Uterus (tissue), 2 donors: ENCODE measurements at regions not wholly inside any gene's neighbourhood (a gene's known extent, or its start where the extent isn't known, plus 50 kb on each side); places are given as distances from the start of the nearest gene placed in this dataset.

Experiments
- POLR2A ChIP-seq, 2 donors: fragments of 450-650 bp; IDR thresholded peaks; one replicate each; pipeline ENCODE4 v1.6.1; 2016; ENCODE audit warnings: antibody characterized with exemption in 2 of 2, mild to moderate bottlenecking in 1 of 2, moderate library complexity in 1 of 2
- TF ChIP-seq, protein P1 (sequence below), 4 experiments: fragments of 200-600 bp in 2 of 4; fragments of 450-650 bp in 2 of 4; sonication (generic) in 2 of 4; IDR thresholded peaks; one replicate each; pipeline ENCODE4 v1.5.1; 2016 to 2019; ENCODE audit warnings: antibody characterized with exemption in 4 of 4, mild to moderate bottlenecking in 2 of 4, moderate library complexity in 1 of 4

DNA sequence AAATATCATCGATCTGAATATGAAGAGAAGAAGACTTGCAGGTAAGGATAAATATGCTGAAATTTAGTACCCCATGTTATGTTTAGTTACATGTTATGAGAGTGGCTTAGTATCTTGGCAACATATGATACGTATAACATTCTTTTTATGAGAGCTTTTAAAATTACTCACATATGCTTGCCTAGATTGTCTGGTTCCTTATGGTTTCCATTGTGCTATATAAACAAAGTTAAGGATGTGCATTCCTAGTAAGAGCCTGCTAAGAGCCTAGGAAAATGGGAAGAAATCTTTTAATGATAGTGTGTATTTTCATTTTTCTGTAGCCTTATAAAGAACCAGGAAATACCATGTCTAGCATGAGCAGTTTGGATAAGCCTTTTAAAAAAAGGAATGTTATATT lies 112.0 kb upstream of the KCNN2 start:
- no peak for TF ChIP-seq POLR2A (IDR thresholded peaks at IDR 0.05)
- TF ChIP-seq, protein P1, sequence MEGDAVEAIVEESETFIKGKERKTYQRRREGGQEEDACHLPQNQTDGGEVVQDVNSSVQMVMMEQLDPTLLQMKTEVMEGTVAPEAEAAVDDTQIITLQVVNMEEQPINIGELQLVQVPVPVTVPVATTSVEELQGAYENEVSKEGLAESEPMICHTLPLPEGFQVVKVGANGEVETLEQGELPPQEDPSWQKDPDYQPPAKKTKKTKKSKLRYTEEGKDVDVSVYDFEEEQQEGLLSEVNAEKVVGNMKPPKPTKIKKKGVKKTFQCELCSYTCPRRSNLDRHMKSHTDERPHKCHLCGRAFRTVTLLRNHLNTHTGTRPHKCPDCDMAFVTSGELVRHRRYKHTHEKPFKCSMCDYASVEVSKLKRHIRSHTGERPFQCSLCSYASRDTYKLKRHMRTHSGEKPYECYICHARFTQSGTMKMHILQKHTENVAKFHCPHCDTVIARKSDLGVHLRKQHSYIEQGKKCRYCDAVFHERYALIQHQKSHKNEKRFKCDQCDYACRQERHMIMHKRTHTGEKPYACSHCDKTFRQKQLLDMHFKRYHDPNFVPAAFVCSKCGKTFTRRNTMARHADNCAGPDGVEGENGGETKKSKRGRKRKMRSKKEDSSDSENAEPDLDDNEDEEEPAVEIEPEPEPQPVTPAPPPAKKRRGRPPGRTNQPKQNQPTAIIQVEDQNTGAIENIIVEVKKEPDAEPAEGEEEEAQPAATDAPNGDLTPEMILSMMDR (IDR thresholded peaks at IDR 0.05): no peak
